Glutamatergic neuron (in vitro differentiated cells): ENCODE measurements at regions not wholly inside any gene's neighbourhood (a gene's known extent, or its start where the extent isn't known, plus 50 kb on each side); places are given as distances from the start of the nearest gene placed in this dataset.

Experiments
- DNase-seq: peaks from one replicate; pipeline ENCODE4 v3.0.0; 2022
- H3K27ac Mint-ChIP-seq: one replicate; pipeline ENCODE4 v1.8.0; 2020; ENCODE audit warnings: mild to moderate bottlenecking, mixed read lengths, inconsistent platforms; ENCODE audit not compliant: unreplicated experiment
- H3K27me3 Mint-ChIP-seq: one replicate; pipeline ENCODE4 v1.8.0; 2020; ENCODE audit warnings: mild to moderate bottlenecking, moderate library complexity, mixed read lengths, inconsistent platforms; ENCODE audit not compliant: unreplicated experiment
- H3K36me3 Mint-ChIP-seq: one replicate; pipeline ENCODE4 v1.8.0; 2020; ENCODE audit warnings: mild to moderate bottlenecking, mixed read lengths, inconsistent platforms; ENCODE audit not compliant: unreplicated experiment
- H3K4me1 Mint-ChIP-seq: one replicate; pipeline ENCODE4 v1.8.0; 2020; ENCODE audit warnings: mild to moderate bottlenecking, low read depth, mixed read lengths, inconsistent platforms; ENCODE audit not compliant: unreplicated experiment
- H3K4me3 Mint-ChIP-seq: one replicate; pipeline ENCODE4 v1.8.0; 2020; ENCODE audit warnings: mild to moderate bottlenecking, mixed read lengths, inconsistent platforms; ENCODE audit not compliant: unreplicated experiment
- H3K9me3 Mint-ChIP-seq: one replicate; pipeline ENCODE4 v1.8.0; 2020; ENCODE audit warnings: mild to moderate bottlenecking, moderate library complexity, mixed read lengths, inconsistent platforms; ENCODE audit not compliant: unreplicated experiment
- CTCF ChIP-seq: fragments of 200-600 bp; sonication (generic); IDR thresholded peaks from one replicate; pipeline ENCODE4 v1.5.0; 2021; ENCODE audit not compliant: partially characterized antibody, unreplicated experiment

DNA sequence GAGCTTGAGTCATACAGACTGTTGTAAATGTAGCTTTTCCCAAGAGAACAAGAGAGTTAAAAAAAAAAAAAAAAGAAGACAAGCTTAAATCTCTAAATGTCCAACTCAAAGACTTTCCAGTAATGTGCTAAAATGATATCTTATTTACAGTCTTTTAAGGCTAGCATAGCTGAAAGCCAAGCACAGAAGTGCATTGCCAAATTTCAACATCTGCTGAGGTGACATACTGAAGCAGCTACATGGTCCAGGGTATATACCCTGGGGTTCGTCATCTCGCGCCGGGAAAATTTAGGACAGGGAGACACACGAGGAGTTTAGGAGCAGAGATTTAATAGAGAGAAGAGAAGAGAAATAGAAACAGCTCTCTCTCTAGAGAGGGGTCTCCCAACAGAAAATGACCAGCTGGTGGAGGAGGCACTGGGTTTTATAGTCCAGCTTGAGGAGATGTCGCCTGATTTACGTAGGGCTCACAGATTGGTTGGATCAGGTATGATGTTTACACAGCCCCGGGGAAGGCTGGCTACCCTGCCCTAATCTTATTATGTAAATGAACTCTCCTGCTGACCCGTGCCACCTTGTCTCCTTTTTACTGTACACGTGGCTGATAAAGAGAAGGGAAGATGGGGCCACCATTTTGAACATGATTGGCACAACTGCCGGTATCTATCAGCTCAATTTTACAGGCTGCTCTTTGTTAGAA lies 172.7 kb downstream of the TRIM33 start:
- no peak for DNase-seq
- H3K4me3 Mint-ChIP-seq: no peak overlapping the region
- no peak for TF ChIP-seq CTCF
- no peaks in the 10 kb centered on the region for H3K4me1 Mint-ChIP-seq
- no peak overlapping the region for H3K27ac Mint-ChIP-seq
- peaks cover 2% of the 10 kb centered on the region for H3K27me3 Mint-ChIP-seq
- H3K9me3 Mint-ChIP-seq: peaks cover 4% of the 10 kb centered on the region
- no peaks in the 10 kb centered on the region for H3K36me3 Mint-ChIP-seq

- Mint-ChIP-seq H3K4me1 (no peaks in the 10 kb centered on the region), H3K27ac (no peak overlapping the region), H3K27me3 (peaks cover 2% of the 10 kb centered on the region), H3K9me3 (peaks cover 4% of the 10 kb centered on the region), H3K36me3 (no peaks in the 10 kb centered on the region), H3K4me3 (no peak overlapping the region)
- DNase-seq: no peak
- TF ChIP-seq CTCF: no peak
These were observed 173.6 kb downstream of the TRIM33 start for GRCh38 chr1:114337417-114337816.

GRCh38 chr1:114336360-114336759 lies 174.6 kb downstream of the TRIM33 start:
- H3K4me1 Mint-ChIP-seq: no peaks in the 10 kb centered on the region
- H3K36me3 Mint-ChIP-seq: no peaks in the 10 kb centered on the region
- H3K4me3 Mint-ChIP-seq: no peak overlapping the region
- H3K27ac Mint-ChIP-seq: no peak overlapping the region
- H3K27me3 Mint-ChIP-seq: peaks cover 2% of the 10 kb centered on the region
- no peak for TF ChIP-seq CTCF
- peaks cover 4% of the 10 kb centered on the region for H3K9me3 Mint-ChIP-seq
- DNase-seq: no peak

DNA sequence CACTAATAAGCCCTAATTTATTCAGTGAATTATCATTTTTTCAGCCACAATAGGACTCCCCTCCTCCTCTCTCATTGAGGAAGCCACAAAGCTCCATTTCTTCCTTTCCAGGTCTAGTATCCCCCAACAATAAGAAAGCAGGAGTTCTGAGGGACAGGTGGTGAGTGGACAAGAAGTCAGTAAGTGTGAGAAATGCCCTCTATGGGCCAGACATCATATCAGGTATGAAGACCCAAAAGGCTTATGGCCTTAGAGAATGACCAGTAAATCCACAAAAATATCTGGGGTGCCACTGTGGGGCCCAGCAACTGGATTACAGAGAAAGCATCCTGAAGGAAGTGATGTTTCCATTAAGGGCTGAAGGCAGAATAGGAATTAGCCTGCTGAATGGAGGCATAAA lies 175.7 kb downstream of the TRIM33 start:
- H3K4me1 Mint-ChIP-seq: no peaks in the 10 kb centered on the region
- no peak for TF ChIP-seq CTCF
- peaks cover 2% of the 10 kb centered on the region for H3K27me3 Mint-ChIP-seq
- no peaks in the 10 kb centered on the region for H3K36me3 Mint-ChIP-seq
- no peak for DNase-seq
- H3K4me3 Mint-ChIP-seq: no peak overlapping the region
- no peak overlapping the region for H3K27ac Mint-ChIP-seq
- peaks cover 4% of the 10 kb centered on the region for H3K9me3 Mint-ChIP-seq

DNA sequence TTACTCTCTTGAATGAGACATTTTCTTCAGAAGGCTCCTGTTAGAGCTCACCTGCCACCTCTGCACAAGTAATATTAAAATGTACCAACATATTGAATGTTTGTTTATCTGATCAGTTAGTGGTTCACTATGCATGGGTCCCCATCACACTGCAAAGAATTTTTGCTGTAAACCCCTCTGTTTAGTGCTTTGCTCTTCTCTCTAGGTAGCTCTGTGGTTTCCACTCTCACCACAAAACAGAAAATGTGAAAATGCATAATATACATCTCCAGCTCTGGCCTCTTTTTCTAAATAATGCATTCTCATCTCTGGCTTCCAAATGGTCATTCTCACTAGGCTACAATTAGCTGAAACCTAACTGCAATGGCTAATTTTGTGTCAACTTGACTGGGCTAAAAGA lies 176.7 kb downstream of the TRIM33 start:
- Mint-ChIP-seq H3K4me3 (no peak overlapping the region), H3K27me3 (peaks cover 2% of the 10 kb centered on the region), H3K4me1 (no peaks in the 10 kb centered on the region), H3K9me3 (peaks cover 4% of the 10 kb centered on the region), H3K27ac (no peak overlapping the region), H3K36me3 (no peaks in the 10 kb centered on the region)
- no peak for TF ChIP-seq CTCF
- DNase-seq: no peak
